Gastrocnemius medialis (tissue), 4 donors: ENCODE measurements at regions not wholly inside any gene's neighbourhood (a gene's known extent, or its start where the extent isn't known, plus 50 kb on each side); places are given as distances from the start of the nearest gene placed in this dataset.

Experiments used
- ATAC-seq, 2 donors: fragments of 150-250 bp; one replicate each; pipeline ENCODE4 v1.9.1; 2016
- DNase-seq, 2 donors: peaks; one replicate each; pipeline ENCODE4 v3.0.0-alpha.2; 2019
- H3K27ac ChIP-seq, 4 donors: fragments of 200-600 bp; sonication (generic); 1 replicate in 1 of 4; 2 replicates in 3 of 4; pipeline ENCODE4 v1.5.1; 2016 to 2018; ENCODE audit warnings: mild to moderate bottlenecking in 2 of 4, moderate library complexity in 1 of 4
- H3K27me3 ChIP-seq, 3 donors: fragments of 200-600 bp; sonication (generic) in 2 of 3; 1 replicate in 1 of 3; 2 replicates in 2 of 3; pipeline versions ENCODE4 v1.5.1 to v1.6.0; 2016 to 2019; ENCODE audit warnings: mild to moderate bottlenecking in 1 of 3, moderate library complexity in 1 of 3
- H3K36me3 ChIP-seq, 2 donors: fragments of 200-600 bp; sonication (generic) in 1 of 2; one replicate each; pipeline ENCODE4 v1.5.1; 2017 to 2018
- H3K4me1 ChIP-seq, 2 donors: fragments of 200-600 bp; sonication (generic) in 1 of 2; one replicate each; pipeline ENCODE4 v1.5.1; 2016 to 2017; ENCODE audit warnings: mild to moderate bottlenecking in 2 of 2
- H3K4me3 ChIP-seq, 4 donors: fragments of 200-600 bp; sonication (generic) in 3 of 4; 1 replicate in 1 of 4; 2 replicates in 3 of 4; pipeline ENCODE4 v1.5.1; 2016 to 2019; ENCODE audit warnings: mild to moderate bottlenecking in 2 of 4
- H3K9me3 ChIP-seq, 3 donors: fragments of 200-600 bp; sonication (generic) in 2 of 3; 1 replicate in 1 of 3; 2 replicates in 2 of 3; pipeline ENCODE4 v1.5.1; 2016 to 2019
- POLR2A ChIP-seq, 2 donors: fragments of 450-650 bp; IDR thresholded peaks; one replicate each; pipeline ENCODE4 v1.6.1; 2017; ENCODE audit warnings: antibody characterized with exemption in 2 of 2, mild to moderate bottlenecking in 2 of 2, moderate library complexity in 2 of 2
- in situ Hi-C, 4 donors: fragments of 200-750 bp; cut with MboI; loops; one replicate each; pipeline versions ENCODE4 v1.15.0 to v1.8.0; 2017; ENCODE audit warnings: low sequenced_read_pairs in 4 of 4
- intact Hi-C: fragments of 100-400 bp; cut with DNase I; formaldehyde crosslinking; loops from one replicate; pipeline ENCODE4 v1.15.1; 2023; ENCODE audit warnings: low total_unique reads
- TF ChIP-seq, protein P1 (sequence below), 5 experiments: fragments of 450-650 bp in 3 of 5; fragments of 200-600 bp in 2 of 5; sonication (generic) in 2 of 5; IDR thresholded peaks in 4 of 5; conservative IDR thresholded peaks in 1 of 5; 1 replicate in 4 of 5; 2 replicates in 1 of 5; pipeline ENCODE4 v1.5.1; 2016 to 2019; ENCODE audit warnings: antibody characterized with exemption in 5 of 5, mild to moderate bottlenecking in 3 of 5, moderate library complexity in 3 of 5

DNA sequence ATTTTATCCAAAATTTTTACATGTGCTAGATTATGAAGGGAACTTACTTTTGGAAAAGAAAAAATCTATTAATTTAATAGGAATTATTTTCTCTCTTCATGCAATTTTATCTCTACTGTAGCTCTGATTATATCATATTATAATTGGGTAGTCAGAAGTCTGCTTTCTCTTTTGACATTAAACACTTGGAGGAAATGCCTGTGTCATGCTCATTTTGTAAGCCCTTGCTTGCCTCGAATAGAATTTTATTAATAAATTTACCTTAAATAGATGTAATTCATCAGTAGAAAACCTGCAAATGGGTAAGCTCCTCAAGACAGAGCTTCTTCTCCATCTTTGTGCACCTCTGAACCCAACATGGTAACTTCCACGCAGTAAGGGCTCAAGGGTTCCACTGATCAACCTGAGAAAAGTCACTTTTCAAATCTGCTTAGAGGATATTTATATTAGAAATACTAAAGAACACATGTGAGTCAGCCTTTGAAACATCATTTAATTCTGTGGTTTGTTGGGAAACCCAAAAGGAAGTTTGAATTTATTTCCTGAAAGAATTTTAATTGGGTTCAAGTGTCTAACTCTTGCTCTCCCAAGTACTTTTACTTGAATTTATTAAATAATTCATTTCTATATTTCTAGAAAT lies 266.0 kb downstream of the ALDH8A1 start:
- Histone ChIP-seq H3K4me1 (peaks cover 3 to 4% of the 10 kb centered on the region in 2 donors), H3K9me3 (no peaks in the 10 kb centered on the region), H3K4me3 (no peak overlapping the region), H3K36me3 (no peaks in the 10 kb centered on the region), H3K27ac (no peak overlapping the region), H3K27me3 (no peaks in the 10 kb centered on the region)
- no peak for TF ChIP-seq POLR2A (IDR thresholded peaks at IDR 0.05)
- intact Hi-C loops (loop anchor here (10.0 kb wide), 1 partner anchor 141 kb away; no protein-coding TSS in a partner anchor), in situ Hi-C loops (no loop called here)
- no peak for ATAC-seq
- DNase-seq: no peak

DNA sequence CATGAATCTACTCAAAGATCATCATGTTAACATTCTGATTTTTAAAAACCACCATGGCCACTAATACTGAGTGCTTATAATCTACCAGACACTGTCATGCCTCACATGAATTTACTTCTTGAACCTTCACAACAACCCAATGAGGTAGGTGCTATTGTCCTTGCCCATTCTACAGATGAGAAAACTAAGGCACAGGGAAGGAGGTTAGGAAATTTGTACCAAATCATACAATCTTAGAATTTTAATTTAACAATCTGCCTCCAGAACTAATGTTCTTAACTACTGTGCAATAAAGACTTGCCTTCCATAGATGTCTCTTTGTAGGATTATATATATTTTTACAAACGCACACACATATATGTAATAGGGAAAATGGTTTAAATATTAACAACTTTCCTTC lies 269.5 kb downstream of the ALDH8A1 start:
- Histone ChIP-seq H3K4me1 (no peaks in the 10 kb centered on the region), H3K27ac (no peak overlapping the region), H3K36me3 (no peaks in the 10 kb centered on the region), H3K9me3 (no peaks in the 10 kb centered on the region), H3K4me3 (no peak overlapping the region), H3K27me3 (no peaks in the 10 kb centered on the region)
- in situ Hi-C loops (no loop called here), intact Hi-C loops (loop anchor here (10.0 kb wide), 1 partner anchor 144 kb away; no protein-coding TSS in a partner anchor)
- TF ChIP-seq POLR2A (IDR thresholded peaks at IDR 0.05): no peak
- TF ChIP-seq, protein P1, sequence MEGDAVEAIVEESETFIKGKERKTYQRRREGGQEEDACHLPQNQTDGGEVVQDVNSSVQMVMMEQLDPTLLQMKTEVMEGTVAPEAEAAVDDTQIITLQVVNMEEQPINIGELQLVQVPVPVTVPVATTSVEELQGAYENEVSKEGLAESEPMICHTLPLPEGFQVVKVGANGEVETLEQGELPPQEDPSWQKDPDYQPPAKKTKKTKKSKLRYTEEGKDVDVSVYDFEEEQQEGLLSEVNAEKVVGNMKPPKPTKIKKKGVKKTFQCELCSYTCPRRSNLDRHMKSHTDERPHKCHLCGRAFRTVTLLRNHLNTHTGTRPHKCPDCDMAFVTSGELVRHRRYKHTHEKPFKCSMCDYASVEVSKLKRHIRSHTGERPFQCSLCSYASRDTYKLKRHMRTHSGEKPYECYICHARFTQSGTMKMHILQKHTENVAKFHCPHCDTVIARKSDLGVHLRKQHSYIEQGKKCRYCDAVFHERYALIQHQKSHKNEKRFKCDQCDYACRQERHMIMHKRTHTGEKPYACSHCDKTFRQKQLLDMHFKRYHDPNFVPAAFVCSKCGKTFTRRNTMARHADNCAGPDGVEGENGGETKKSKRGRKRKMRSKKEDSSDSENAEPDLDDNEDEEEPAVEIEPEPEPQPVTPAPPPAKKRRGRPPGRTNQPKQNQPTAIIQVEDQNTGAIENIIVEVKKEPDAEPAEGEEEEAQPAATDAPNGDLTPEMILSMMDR (IDR thresholded peaks at IDR 0.05 in 4 of 5, conservative IDR thresholded peaks at IDR 0.05 in 1 of 5): no peak
- ATAC-seq (no peak), DNase-seq (no peak)

DNA sequence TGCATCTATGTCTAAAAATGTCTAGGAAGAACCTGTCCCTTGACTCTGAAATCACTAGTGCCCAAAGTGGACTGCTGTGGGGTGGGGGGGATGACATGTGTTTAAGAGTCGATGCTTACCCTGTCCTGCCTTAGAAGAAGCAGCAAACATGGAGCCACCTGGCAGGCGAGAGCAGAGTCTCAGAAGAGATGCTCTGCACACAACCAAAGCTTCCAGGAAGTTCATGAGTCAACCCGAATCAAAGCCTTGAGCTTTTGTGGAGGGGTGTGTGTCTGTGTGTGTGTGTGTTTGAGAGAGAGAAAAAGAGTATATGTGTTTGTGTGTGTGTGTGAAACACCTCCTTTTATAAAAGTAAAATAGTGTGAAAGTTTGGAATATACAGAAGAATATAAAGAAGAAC lies 269.9 kb downstream of the ALDH8A1 start:
- H3K4me1 ChIP-seq: no peaks in the 10 kb centered on the region
- in situ Hi-C loops: no loop called here
- no peak for ATAC-seq

DNA sequence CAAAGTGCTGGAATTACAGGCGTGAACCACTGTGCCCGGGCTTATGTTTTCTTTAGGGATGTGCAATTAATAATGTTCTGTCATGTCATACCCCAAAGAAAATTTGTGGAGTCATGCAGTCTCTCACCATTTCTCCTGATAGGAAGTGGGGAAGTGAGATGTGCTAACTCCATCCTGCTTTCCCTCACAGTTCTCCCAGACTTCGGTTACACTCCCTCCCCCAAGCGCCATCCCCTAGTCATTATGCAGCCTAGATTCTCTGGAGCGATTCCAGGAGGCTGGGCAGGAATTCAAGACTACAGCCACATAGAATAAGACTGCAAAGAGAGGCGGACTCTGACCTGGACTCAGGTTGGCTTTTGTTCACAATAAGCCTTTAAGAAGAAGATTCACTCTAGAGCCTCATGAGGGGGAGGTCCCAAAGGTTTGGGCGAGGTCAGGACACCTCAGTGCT lies 271.4 kb downstream of the ALDH8A1 start:
- intact Hi-C loops: no loop called here
- no peaks in the 10 kb centered on the region for H3K4me1 ChIP-seq
- H3K9me3 ChIP-seq: no peaks in the 10 kb centered on the region
- H3K36me3 ChIP-seq: no peaks in the 10 kb centered on the region
- H3K27ac ChIP-seq: no peak overlapping the region
- ATAC-seq: no peak
- H3K4me3 ChIP-seq: no peak overlapping the region
- in situ Hi-C loops: no loop called here
- TF ChIP-seq POLR2A (IDR thresholded peaks at IDR 0.05): no peak
- TF ChIP-seq, protein P1 (IDR thresholded peaks at IDR 0.05 in 4 of 5, conservative IDR thresholded peaks at IDR 0.05 in 1 of 5): no peak
- no peak for DNase-seq
- no peaks in the 10 kb centered on the region for H3K27me3 ChIP-seq

More for the DNA sequence above, 269.9 kb downstream of the ALDH8A1 start:
- H3K4me3 ChIP-seq: no peak overlapping the region
- H3K9me3 ChIP-seq: no peaks in the 10 kb centered on the region
- no peak for DNase-seq
- H3K27ac ChIP-seq: no peak overlapping the region
- intact Hi-C loops: loop anchor here (10.0 kb wide), 1 partner anchor 145 kb away; no protein-coding TSS in a partner anchor
- H3K36me3 ChIP-seq: no peaks in the 10 kb centered on the region
- TF ChIP-seq, protein P1 (IDR thresholded peaks at IDR 0.05 in 4 of 5, conservative IDR thresholded peaks at IDR 0.05 in 1 of 5): no peak
- no peak for TF ChIP-seq POLR2A (IDR thresholded peaks at IDR 0.05)
- no peaks in the 10 kb centered on the region for H3K27me3 ChIP-seq

DNA sequence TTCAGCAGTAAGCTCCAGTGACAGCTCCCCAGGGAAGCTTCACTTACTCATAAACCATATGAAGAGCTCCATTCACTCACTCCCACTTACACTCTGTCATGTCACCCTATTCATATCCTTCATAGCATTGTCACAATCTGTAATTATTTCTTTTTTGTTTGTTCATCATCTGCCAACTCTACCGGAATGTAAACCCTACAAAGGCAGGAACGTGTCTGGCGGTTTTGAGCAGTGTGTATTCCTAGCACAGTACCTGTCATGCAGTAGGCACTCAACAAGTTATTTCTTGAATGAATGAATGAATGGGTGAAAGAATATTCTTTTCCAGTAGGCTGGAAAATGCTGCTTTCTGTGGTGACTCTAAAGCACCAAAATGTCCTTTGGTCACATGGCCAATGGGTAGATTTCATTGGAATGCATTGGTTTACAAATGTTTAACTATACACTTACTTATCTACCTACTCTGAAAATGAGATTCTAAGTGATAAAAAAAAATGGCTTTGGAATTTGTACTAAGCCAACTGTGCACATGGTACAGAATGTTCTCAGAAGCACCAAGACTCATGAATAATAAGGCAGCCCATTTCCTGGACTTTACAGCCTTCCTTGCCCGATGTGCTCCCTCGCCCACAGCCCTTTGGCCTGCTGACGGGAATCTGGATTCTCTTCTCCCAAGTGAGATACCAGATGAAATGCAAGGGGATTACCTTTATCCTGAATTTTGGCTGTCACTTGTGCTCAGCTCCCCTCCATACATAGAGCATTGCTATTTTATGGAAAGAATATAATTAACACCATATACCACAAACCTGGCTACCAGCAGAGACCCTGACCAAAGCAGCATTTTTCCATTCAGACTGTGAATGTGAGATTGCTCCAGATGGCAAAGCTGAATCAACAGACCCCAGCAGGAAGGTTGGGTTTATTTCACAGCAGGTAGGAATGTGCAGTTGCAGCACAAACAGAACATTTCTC lies 273.3 kb downstream of the ALDH8A1 start:
- in situ Hi-C loops: no loop called here
- Histone ChIP-seq H3K4me1 (no peaks in the 10 kb centered on the region), H3K36me3 (no peaks in the 10 kb centered on the region), H3K4me3 (no peak overlapping the region), H3K27ac (no peak overlapping the region), H3K9me3 (no peaks in the 10 kb centered on the region), H3K27me3 (no peaks in the 10 kb centered on the region)
- TF ChIP-seq POLR2A (IDR thresholded peaks at IDR 0.05): no peak
- TF ChIP-seq, protein P1 (IDR thresholded peaks at IDR 0.05 in 4 of 5, conservative IDR thresholded peaks at IDR 0.05 in 1 of 5): no peak
- intact Hi-C loops: no loop called here
- ATAC-seq (no peak), DNase-seq (no peak)
